ENCODE measurements at regions not wholly inside any gene's neighbourhood (a gene's known extent, or its start where the extent isn't known, plus 50 kb on each side); places are given as distances from the start of the nearest gene placed in this dataset.

- no peak for DNase-seq
Measured at GRCh38 chr21:41048623-41049022, 119.3 kb upstream of the BACE2 start.

GRCh38 chr21:41052820-41053555, 115.0 kb upstream of the BACE2 start:
- no peak for DNase-seq

DNA sequence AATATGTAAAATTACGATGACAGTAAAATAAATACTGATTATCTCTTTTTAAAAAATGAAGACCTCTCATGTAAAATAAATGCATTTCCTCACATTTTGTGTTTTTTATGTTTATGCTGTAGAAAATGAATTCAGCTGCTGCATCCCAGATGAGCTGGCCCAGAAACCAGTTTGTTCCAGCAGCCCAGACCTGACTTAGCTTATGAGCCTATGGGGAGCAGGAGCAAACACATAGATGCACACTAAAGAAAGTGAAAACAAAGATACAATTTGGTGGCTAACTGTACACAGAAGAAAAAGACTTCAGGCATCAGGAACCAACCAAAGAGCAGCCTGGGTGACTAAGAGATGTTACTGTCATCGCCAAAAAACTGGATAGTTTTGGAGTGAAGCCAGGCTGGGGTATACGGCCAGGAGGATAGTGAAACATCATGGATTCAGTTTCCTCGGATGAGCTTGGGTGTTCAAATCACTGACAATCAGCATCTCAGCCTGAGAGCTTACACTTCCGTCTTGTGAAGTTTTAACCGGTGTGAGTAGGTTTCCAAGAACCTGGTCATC, 113.9 kb upstream of the BACE2 start:
- no peak for DNase-seq

DNA sequence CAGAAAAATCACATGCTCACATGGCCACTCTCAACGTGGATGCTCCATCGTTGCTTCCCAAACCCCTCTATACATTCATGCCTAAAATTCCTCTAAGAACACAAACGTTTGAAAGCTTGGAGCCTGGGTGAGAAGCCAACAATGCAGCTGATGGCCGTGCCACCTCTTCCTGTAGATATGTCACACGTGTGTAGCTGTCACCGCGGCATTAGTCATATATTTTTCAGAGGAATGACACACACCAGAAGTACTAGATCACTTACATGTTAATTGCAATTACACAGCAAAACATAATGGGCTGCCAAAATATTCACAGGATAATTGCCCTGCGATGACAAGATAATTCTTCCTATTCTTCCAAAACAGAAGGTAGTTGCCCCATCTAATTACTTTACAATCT, 112.7 kb upstream of the BACE2 start:
- no peak for DNase-seq

DNA sequence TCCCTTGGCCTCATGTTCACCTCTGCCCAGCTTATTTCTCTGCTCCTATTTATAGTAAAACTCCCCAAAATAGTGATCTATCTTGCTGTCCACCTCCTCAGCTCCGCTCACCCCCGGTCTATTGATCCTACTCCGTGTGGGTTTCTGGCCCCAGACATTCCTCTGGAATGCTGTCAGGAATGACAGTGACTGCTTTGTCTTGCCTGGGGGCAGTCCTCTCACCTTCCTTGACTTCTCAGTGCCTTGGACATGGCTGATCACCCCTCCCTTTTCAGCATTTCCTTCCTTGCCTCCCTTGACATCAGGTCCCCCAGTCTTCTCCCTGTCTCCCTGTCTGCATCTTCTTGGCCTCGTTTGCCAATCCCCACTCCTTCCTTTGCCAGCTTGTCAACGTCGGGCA, 108.1 kb upstream of the BACE2 start:
- no peak for DNase-seq

DNA sequence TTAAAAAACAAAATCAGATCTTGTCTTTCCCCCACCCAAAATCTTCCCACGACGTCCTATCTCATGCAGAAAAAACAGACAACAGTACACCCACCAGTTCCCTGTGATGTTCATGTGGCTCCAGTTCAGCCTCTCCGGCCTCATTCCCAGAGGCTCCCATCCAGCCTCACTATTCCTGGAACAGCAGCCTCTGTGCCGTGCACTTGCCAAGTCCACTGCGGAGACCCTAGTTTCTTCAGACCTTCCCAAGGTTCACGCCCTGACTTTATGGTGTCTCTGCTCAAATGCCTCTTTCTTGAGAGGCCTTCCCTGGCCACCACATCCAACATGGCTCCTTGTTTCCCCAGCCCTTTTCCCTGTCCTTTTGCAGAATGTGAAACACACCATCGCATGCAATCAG, 106.3 kb upstream of the BACE2 start:
- no peak for DNase-seq

DNA sequence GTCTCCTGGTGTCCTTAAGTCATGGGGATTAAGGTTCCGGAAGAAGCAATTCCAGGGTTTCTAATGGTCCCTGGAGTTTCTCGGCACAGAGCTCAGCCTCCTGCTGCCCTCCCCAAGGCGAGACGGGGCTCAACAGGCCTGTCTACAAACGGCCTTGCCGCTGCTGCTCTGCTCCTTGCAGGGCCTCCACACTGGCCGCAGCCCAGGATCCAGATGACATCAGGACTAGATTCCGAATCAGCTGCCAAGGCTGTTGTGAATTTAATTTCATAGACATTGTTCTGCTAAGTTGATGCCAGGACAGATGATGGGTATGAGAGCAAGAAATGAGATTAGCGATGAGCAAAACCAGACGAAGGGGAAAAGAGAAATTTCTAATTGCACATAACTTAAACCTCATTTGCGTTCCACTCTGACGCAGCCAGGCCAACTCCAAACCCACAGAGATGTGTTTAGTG, 103.6 kb upstream of the BACE2 start:
- no peak for DNase-seq

DNA sequence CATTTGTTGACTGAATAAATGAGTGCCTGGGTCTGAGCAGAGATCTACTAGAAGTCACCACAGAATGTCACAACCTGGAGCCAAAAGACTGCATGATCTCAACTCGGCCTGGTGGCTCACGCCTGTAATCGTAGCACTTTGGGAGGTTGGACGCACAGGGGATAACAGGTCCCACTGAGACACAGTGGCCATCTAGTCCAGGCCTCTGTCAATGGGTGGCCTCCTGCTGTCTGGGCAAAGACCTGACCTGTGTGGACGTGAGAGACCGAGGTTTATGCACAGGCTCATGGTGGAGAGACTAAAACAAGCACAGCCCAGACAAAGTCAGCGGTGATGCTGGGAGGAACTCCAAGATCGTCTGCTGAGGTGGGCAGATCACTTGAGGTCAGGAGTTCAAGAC, 103.0 kb upstream of the BACE2 start:
- DNase-seq: no peak

DNA sequence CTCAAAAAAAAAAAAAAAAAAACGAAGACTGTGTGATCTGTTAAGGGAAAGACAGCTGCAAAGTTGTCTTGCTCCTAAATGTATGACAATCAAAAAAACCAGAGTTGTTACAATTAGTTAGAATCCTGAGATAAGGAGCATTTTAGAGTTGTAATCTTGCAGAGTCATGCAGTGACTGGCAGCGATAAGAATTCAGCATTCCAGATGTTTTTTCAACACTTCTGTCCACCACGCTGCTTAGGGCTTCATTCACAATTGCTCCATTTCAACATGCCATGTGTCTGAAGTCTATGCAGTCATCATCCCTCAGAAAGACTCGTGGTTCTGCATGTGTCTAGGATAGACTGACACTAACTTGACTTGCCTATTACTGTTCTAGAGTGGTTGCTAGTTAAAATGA, 102.4 kb upstream of the BACE2 start:
- DNase-seq: no peak

GRCh38 chr21:41066086-41066938, 101.6 kb upstream of the BACE2 start:
- no peak for DNase-seq

DNA sequence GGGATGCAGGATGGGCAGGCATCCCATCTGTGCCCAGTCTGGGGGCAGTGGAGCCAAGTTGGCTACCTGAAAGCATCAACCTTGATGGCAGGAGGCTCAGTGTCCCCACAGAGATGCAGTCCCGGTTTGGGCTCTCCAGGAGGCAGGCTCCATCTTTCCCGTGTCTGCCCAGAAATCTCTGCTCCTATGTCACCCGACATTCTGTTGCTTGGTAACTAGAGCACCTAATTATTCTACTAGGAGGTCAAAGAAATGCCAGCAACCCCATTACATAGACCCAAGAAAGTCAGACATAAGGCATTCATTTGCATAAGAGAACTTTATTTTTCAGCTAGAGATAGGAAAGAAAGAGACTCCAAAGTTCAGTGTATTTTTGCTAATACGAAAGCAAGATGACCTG, 100.3 kb upstream of the BACE2 start:
- DNase-seq: no peak

GRCh38 chr21:41068496-41068895, 99.5 kb upstream of the BACE2 start:
- DNase-seq: no peak

GRCh38 chr21:41068967-41069642, 98.9 kb upstream of the BACE2 start:
- DNase-seq: peak; percentile 30

- no peak for DNase-seq
Measured at GRCh38 chr21:41070284-41070683, 97.7 kb upstream of the BACE2 start.

GRCh38 chr21:41071258-41072171, 96.4 kb upstream of the BACE2 start:
- no peak for DNase-seq

GRCh38 chr21:41073558-41073957, 94.4 kb upstream of the BACE2 start:
- DNase-seq: no peak

DNA sequence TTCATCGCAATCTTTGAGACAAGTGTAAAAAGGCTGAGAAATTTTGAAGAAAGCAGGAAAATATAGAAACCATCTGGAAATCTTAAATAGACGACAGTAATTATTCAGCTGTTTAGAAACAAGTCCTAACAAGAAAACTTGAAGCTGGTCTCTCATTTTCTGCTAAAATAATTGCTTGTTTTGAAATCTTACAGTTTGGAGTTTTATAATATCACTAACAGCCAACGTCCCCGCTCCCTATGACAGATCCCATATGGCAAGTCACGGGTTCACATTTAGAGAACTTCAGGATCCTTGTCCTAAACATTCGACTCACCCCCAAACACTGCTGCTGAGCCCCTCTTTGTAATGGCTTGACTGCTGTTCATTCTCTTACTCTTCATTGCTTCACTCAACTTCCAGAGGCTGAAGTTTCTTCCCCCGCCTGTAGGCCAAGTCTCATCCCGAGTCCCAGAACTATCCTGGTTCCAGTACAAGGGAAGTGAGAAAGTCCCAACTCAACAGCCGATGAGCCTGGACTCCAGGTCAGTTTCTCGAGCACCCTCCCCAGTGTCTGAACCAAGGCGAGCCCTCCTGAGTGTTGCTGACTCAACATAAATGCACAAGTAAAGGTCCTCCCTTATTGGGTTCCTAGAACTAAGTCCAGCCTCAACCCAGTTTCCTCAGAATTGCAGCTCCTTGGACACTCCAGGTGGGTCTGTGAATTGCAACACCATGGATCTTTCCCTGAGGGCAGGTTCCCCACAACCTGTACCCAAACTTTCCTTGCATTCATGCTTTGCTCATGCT, 93.4 kb upstream of the BACE2 start:
- DNase-seq: no peak

- no peak for DNase-seq
Measured at GRCh38 chr21:41075656-41076055, 92.3 kb upstream of the BACE2 start.

DNA sequence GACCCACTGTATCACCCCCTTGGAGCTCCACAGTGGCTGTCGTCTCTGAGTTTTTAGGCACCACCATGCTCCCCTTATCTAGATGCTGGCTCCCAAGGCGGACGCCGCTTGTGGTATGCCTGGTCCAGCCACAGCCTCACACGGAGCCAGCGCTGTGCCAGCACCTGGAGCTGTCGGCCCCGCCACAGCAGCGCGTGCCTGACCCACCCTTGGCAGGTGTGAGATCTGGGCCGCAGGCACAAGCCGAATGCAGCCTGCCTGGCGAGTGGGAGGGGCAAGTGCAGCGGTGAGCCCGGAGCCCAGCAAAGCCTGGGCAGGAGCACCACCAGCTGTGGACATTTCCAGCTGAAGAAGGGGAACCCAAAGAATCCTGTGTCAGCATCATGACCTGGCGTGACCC, 91.9 kb upstream of the BACE2 start:
- DNase-seq: no peak

GRCh38 chr21:41079159-41079558, 88.8 kb upstream of the BACE2 start:
- no peak for DNase-seq

- no peak for DNase-seq
Measured at GRCh38 chr21:41080485-41081121, 87.4 kb upstream of the BACE2 start.

Data from CD4-positive, alpha-beta T cell treated with Interleukin-17A for 1 hour (primary cell).